ENCODE measurements at regions not wholly inside any gene's neighbourhood (a gene's known extent, or its start where the extent isn't known, plus 50 kb on each side); places are given as distances from the start of the nearest gene placed in this dataset.

DNA sequence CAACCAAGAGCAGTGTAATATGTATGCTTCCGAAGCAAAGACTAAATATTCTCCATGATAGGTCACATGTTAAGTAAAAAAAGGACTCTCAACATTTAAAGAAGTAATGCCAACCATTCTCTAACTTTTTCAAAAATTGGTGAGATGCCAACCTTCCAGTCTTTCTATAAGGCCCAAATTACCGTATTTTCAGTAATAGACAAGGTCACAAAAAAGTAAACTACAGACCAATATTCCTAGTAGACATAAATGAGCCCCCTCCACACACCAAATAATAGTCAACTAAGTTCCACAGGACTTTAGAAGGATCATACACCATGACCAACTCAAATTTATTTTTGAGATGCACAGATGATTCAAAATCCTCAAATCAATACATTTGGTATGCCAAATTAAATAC, 867.4 kb downstream of the TMEM121 start:
- TF ChIP-seq POLR2A (IDR thresholded peaks at IDR 0.05; ENCODE audit: low read depth, low read length) (no peak), TAF1 (IDR thresholded peaks at IDR 0.05; ENCODE audit: low read depth, low read length) (no peak), POLR2AphosphoS5 (IDR thresholded peaks at IDR 0.05; ENCODE audit: low read depth, low read length) (no peak), SPI1 (IDR thresholded peaks at IDR 0.05; ENCODE audit: low read depth, low read length) (no peak), PAX5 (IDR thresholded peaks at IDR 0.05; ENCODE audit: insufficient read depth, low read length, severe bottlenecking) (no peak)
